Right renal pelvis (tissue), 4 donors: ENCODE measurements at regions not wholly inside any gene's neighbourhood (a gene's known extent, or its start where the extent isn't known, plus 50 kb on each side); places are given as distances from the start of the nearest gene placed in this dataset.
"Not testable (repeated sequence)": the region's sequence is repeated elsewhere in the genome, so short reads cannot be mapped to it uniquely, and the experiment has no call there.

ENCODE experiments used
- DNase-seq, 4 donors: peaks; one replicate each; pipeline ENCODE4 v3.0.0-alpha.2; 2013; ENCODE audit warnings: low read depth in 4 of 4, low spot score in 3 of 4, missing footprints in 1 of 4

GRCh38 chr3:152578769-152579168 is 256.2 kb upstream of the P2RY1 start:
- DNase-seq, result no peak

GRCh38 chr3:152581951-152582350 is 253.0 kb upstream of the P2RY1 start:
- DNase-seq, result no peak

GRCh38 chr3:152583963-152584362 is 251.0 kb upstream of the P2RY1 start:
- no peak for DNase-seq

- no peak for DNase-seq
Measured at GRCh38 chr3:152586974-152587373, 248.0 kb upstream of the P2RY1 start.

GRCh38 chr3:152587861-152588260 is 247.1 kb upstream of the P2RY1 start:
- DNase-seq, result no peak

- no peak for DNase-seq
Measured at GRCh38 chr3:152589644-152590043, 245.3 kb upstream of the P2RY1 start.

GRCh38 chr3:152591515-152591914 is 243.4 kb upstream of the P2RY1 start:
- no peak for DNase-seq

GRCh38 chr3:152593242-152593641 is 241.7 kb upstream of the P2RY1 start:
- no peak for DNase-seq

- DNase-seq, result peak; percentile 42 to 73 (median 68)
Measured at GRCh38 chr3:152595975-152596821, 238.7 kb upstream of the P2RY1 start.

- DNase-seq, result not testable (repeated sequence)
Measured at GRCh38 chr3:152596832-152597231, 238.1 kb upstream of the P2RY1 start.

GRCh38 chr3:152606146-152606545 is 228.8 kb upstream of the P2RY1 start:
- DNase-seq, result no peak

- DNase-seq, result no peak
Measured at GRCh38 chr3:152607179-152607578, 227.8 kb upstream of the P2RY1 start.

- no peak for DNase-seq
Measured at GRCh38 chr3:152608696-152609594, 226.0 kb upstream of the P2RY1 start.

GRCh38 chr3:152609891-152610290 is 225.0 kb upstream of the P2RY1 start:
- DNase-seq, result no peak

- DNase-seq, result no peak
Measured at GRCh38 chr3:152610622-152611021, 224.3 kb upstream of the P2RY1 start.

GRCh38 chr3:152611905-152612304 is 223.0 kb upstream of the P2RY1 start:
- DNase-seq, result no peak

- DNase-seq, result no peak
Measured at GRCh38 chr3:152613851-152614250, 221.1 kb upstream of the P2RY1 start.

GRCh38 chr3:152615681-152616080 is 219.2 kb upstream of the P2RY1 start:
- DNase-seq, result no peak

- no peak for DNase-seq
Measured at GRCh38 chr3:152617609-152618008, 217.3 kb upstream of the P2RY1 start.

GRCh38 chr3:152618529-152618928 is 216.4 kb upstream of the P2RY1 start:
- DNase-seq, result no peak

GRCh38 chr3:152619691-152620090 is 215.2 kb upstream of the P2RY1 start:
- DNase-seq, result no peak

- DNase-seq, result no peak
Measured at GRCh38 chr3:152620395-152620794, 214.5 kb upstream of the P2RY1 start.
